Testis (tissue), 2 donors: ENCODE measurements at regions not wholly inside any gene's neighbourhood (a gene's known extent, or its start where the extent isn't known, plus 50 kb on each side); places are given as distances from the start of the nearest gene placed in this dataset.

ENCODE experiments used
- CTCF ChIP-seq, 3 experiments: fragments of 450-650 bp in 2 of 3; fragments of 200-600 bp in 1 of 3; sonication (generic) in 1 of 3; IDR thresholded peaks; one replicate each; pipeline ENCODE4 v1.5.1; 2016 to 2019; ENCODE audit warnings: antibody characterized with exemption in 3 of 3, mild to moderate bottlenecking in 2 of 3, moderate library complexity in 1 of 3
- POLR2A ChIP-seq: fragments of 450-650 bp; IDR thresholded peaks from one replicate; pipeline ENCODE4 v1.6.1; 2017; ENCODE audit warnings: antibody characterized with exemption, mild to moderate bottlenecking, moderate library complexity

GRCh38 chr12:115763982-115764621 lies 513.4 kb downstream of the MED13L start:
- TF ChIP-seq CTCF (IDR thresholded peaks at IDR 0.05) (no peak), POLR2A (no peak)
